Liver (tissue), 7 donors: ENCODE measurements at regions not wholly inside any gene's neighbourhood (a gene's known extent, or its start where the extent isn't known, plus 50 kb on each side); places are given as distances from the start of the nearest gene placed in this dataset.

ENCODE experiments used
- DNase-seq: peaks from one replicate; pipeline ENCODE4 v3.0.0-alpha.2; 2017; ENCODE audit warnings: low spot score
- H3K27ac ChIP-seq, 2 donors: one replicate each; pipeline ENCODE4 v1.7.0; 2013; ENCODE audit warnings: inconsistent platforms in 2 of 2, low read length in 2 of 2, control low read depth in 1 of 2, low read depth in 1 of 2, mild to moderate bottlenecking in 1 of 2
- H3K27me3 ChIP-seq, 4 donors: one replicate each; pipeline versions ENCODE4 v1.6.1 to v1.7.0; 2013; ENCODE audit warnings: low read length in 3 of 4, inconsistent platforms in 1 of 4, mild to moderate bottlenecking in 1 of 4, moderate library complexity in 1 of 4; ENCODE audit not compliant: control insufficient read depth in 4 of 4, insufficient read depth in 4 of 4
- H3K36me3 ChIP-seq, 4 donors: one replicate each; pipeline versions ENCODE4 v1.6.1 to v1.7.0; 2013; ENCODE audit warnings: low read length in 3 of 4, mild to moderate bottlenecking in 3 of 4, low read depth in 1 of 4, moderate library complexity in 1 of 4; ENCODE audit not compliant: control insufficient read depth in 4 of 4, insufficient read depth in 3 of 4
- H3K4me1 ChIP-seq, 4 donors: one replicate each; pipeline versions ENCODE4 v1.6.1 to v1.7.0; 2013; ENCODE audit warnings: low read length in 3 of 4, mild to moderate bottlenecking in 3 of 4, moderate library complexity in 1 of 4; ENCODE audit not compliant: control insufficient read depth in 4 of 4, insufficient read depth in 4 of 4
- H3K4me3 ChIP-seq, 3 donors: one replicate each; pipeline versions ENCODE4 v1.6.1 to v1.7.0; 2013; ENCODE audit warnings: low read length in 3 of 3, control low read depth in 1 of 3, low read depth in 1 of 3, mild to moderate bottlenecking in 1 of 3
- H3K9ac ChIP-seq, 2 donors: one replicate each; pipeline ENCODE4 v1.7.0; 2013; ENCODE audit warnings: low read length in 2 of 2, mild to moderate bottlenecking in 2 of 2, moderate library complexity in 2 of 2, control low read depth in 1 of 2, low read depth in 1 of 2
- H3K9me3 ChIP-seq, 4 donors: one replicate each; pipeline versions ENCODE4 v1.6.1 to v1.7.0; 2013; ENCODE audit warnings: low read length in 3 of 4; ENCODE audit not compliant: control insufficient read depth in 4 of 4
- ATF3 ChIP-seq: IDR thresholded peaks from 2 replicates; pipeline ENCODE4 v1.6.1; 2016; ENCODE audit warnings: antibody characterized with exemption
- EGR1 ChIP-seq, 2 donors: IDR thresholded peaks; 2 replicates each; pipeline ENCODE4 v1.6.1; 2016 to 2018; ENCODE audit warnings: antibody characterized with exemption in 2 of 2, low read depth in 2 of 2
- FOXA2 ChIP-seq: IDR thresholded peaks from 2 replicates; pipeline ENCODE4 v1.6.1; 2016; ENCODE audit warnings: antibody characterized with exemption
- GABPA ChIP-seq, 2 donors: IDR thresholded peaks in 1 of 2; conservative IDR thresholded peaks in 1 of 2; 2 replicates each; pipeline ENCODE4 v1.6.1; 2016; ENCODE audit warnings: antibody characterized with exemption in 2 of 2, mild to moderate bottlenecking in 1 of 2, moderate library complexity in 1 of 2
- HNF4A ChIP-seq, 2 donors: conservative IDR thresholded peaks; 2 replicates each; pipeline ENCODE4 v1.6.1; 2016; ENCODE audit warnings: antibody characterized with exemption in 2 of 2, mild to moderate bottlenecking in 2 of 2
- JUND ChIP-seq, 2 donors: IDR thresholded peaks; 2 replicates each; pipeline ENCODE4 v1.6.1; 2016; ENCODE audit warnings: antibody characterized with exemption in 2 of 2
- NR2F2 ChIP-seq: IDR thresholded peaks from 2 replicates; pipeline ENCODE4 v1.6.1; 2016; ENCODE audit warnings: antibody characterized with exemption
- RXRA ChIP-seq, 2 donors: IDR thresholded peaks; 2 replicates each; pipeline ENCODE4 v1.6.1; 2017 to 2018; ENCODE audit warnings: antibody characterized with exemption in 2 of 2, mild to moderate bottlenecking in 1 of 2
- SP1 ChIP-seq: IDR thresholded peaks from 2 replicates; pipeline ENCODE4 v1.6.1; 2018; ENCODE audit warnings: antibody characterized with exemption, mild to moderate bottlenecking
- TAF1 ChIP-seq: conservative IDR thresholded peaks from 2 replicates; pipeline ENCODE4 v1.6.1; 2016; ENCODE audit warnings: antibody characterized with exemption, mild to moderate bottlenecking
- YY1 ChIP-seq: IDR thresholded peaks from 2 replicates; pipeline ENCODE4 v1.6.1; 2016; ENCODE audit warnings: antibody characterized with exemption, mild to moderate bottlenecking
- ZBTB33 ChIP-seq: IDR thresholded peaks from 2 replicates; pipeline ENCODE4 v1.6.1; 2016; ENCODE audit warnings: antibody characterized with exemption
- WGBS: extraction: QIAGEN DNeasy Blood & Tissue Kit; methylation state at CpG from one replicate; pipeline ENCODE4 v1.1.7; 2013; 5-methylcytosine and 5-hydroxymethylcytosine counted together
- donor health status: healthy.
- donor health status: healthy.
- donor health status: healthy.
- donor health status: healthy.

- Histone ChIP-seq H3K9ac (no peak overlapping the region), H3K4me1 (no peaks in the 10 kb centered on the region), H3K4me3 (no peak overlapping the region), H3K27me3 (no peaks in the 10 kb centered on the region), H3K9me3 (no peaks in the 10 kb centered on the region), H3K36me3 (no peaks in the 10 kb centered on the region), H3K27ac (no peak overlapping the region)
- WGBS: 56% methylated on average over 4 of the region's 4 CpGs
- TF ChIP-seq NR2F2 (no peak), FOXA2 (no peak), GABPA (IDR thresholded peaks at IDR 0.05 in 1 of 2, conservative IDR thresholded peaks at IDR 0.05 in 1 of 2) (no peak), ZBTB33 (no peak), YY1 (no peak), ATF3 (no peak)
- DNase-seq: no peak
Observed at GRCh38 chr4:173735585-173735984, 205.6 kb upstream of the HAND2 start.

GRCh38 chr4:173735049-173735448 lies 205.0 kb upstream of the HAND2 start:
- TF ChIP-seq HNF4A (conservative IDR thresholded peaks at IDR 0.05) (no peak), RXRA (IDR thresholded peaks at IDR 0.05) (no peak), ZBTB33 (no peak), SP1 (no peak), JUND (IDR thresholded peaks at IDR 0.05) (no peak), TAF1 (no peak), NR2F2 (no peak), GABPA (IDR thresholded peaks at IDR 0.05 in 1 of 2, conservative IDR thresholded peaks at IDR 0.05 in 1 of 2) (no peak), ATF3 (no peak), FOXA2 (no peak)
- Histone ChIP-seq H3K9me3 (no peaks in the 10 kb centered on the region), H3K4me3 (no peak overlapping the region), H3K27ac (no peak overlapping the region), H3K4me1 (no peaks in the 10 kb centered on the region), H3K36me3 (no peaks in the 10 kb centered on the region), H3K27me3 (no peaks in the 10 kb centered on the region), H3K9ac (no peak overlapping the region)
- no peak for DNase-seq
- WGBS: 64% methylated on average over 3 of the region's 3 CpGs

- H3K9me3 ChIP-seq: peaks cover 0 to 3% (median 0%) of the 10 kb centered on the region in 4 donors
- no peak overlapping the region for H3K9ac ChIP-seq
- no peak overlapping the region for H3K4me3 ChIP-seq
- no peaks in the 10 kb centered on the region for H3K4me1 ChIP-seq
- WGBS: 65% methylated on average over 1 of the region's 1 CpG
- TF ChIP-seq EGR1 (IDR thresholded peaks at IDR 0.05; ENCODE audit: low read depth in 2 of 2): no peak
- TF ChIP-seq JUND (IDR thresholded peaks at IDR 0.05): no peak
- H3K27me3 ChIP-seq: no peaks in the 10 kb centered on the region
- H3K27ac ChIP-seq: no peak overlapping the region
- DNase-seq: no peak
- no peaks in the 10 kb centered on the region for H3K36me3 ChIP-seq
Observed at GRCh38 chr4:173731257-173731656, 201.2 kb upstream of the HAND2 start.
